Trophoblast cell (in vitro differentiated cells and primary cell): ENCODE measurements at regions not wholly inside any gene's neighbourhood (a gene's known extent, or its start where the extent isn't known, plus 50 kb on each side); places are given as distances from the start of the nearest gene placed in this dataset.

ENCODE experiments used
- DNase-seq, 2 donors: peaks; one replicate each; pipeline ENCODE4 v3.0.0-alpha.2; 2016
- H2AFZ ChIP-seq: 2 replicates; pipeline ENCODE4 v1.6.1; 2013; ENCODE audit warnings: low read length, moderate library complexity, mild to moderate bottlenecking; ENCODE audit not compliant: insufficient read depth, poor library complexity
- H2AK5ac ChIP-seq: 2 replicates; pipeline ENCODE4 v1.6.1; 2013; ENCODE audit warnings: mild to moderate bottlenecking, low read length
- H2BK120ac ChIP-seq: 2 replicates; pipeline ENCODE4 v1.6.1; 2013; ENCODE audit warnings: low read length, mild to moderate bottlenecking, moderate library complexity; ENCODE audit not compliant: insufficient read depth, poor library complexity
- H2BK12ac ChIP-seq: 2 replicates; pipeline ENCODE4 v1.6.1; 2013; ENCODE audit warnings: mild to moderate bottlenecking, low read length, moderate library complexity
- H2BK5ac ChIP-seq: 2 replicates; pipeline ENCODE4 v1.6.1; 2013; ENCODE audit warnings: low read length, low read depth, moderate library complexity, mild to moderate bottlenecking; ENCODE audit not compliant: poor library complexity
- H3K14ac ChIP-seq: 2 replicates; pipeline ENCODE4 v1.6.1; 2013; ENCODE audit warnings: mild to moderate bottlenecking, low read length
- H3K18ac ChIP-seq: 2 replicates; pipeline ENCODE4 v1.6.1; 2013; ENCODE audit warnings: mild to moderate bottlenecking, low read length
- H3K23ac ChIP-seq: 2 replicates; pipeline ENCODE4 v1.6.1; 2013; ENCODE audit warnings: low read length
- H3K27ac ChIP-seq: 2 replicates; pipeline ENCODE4 v1.5.1; 2013; ENCODE audit warnings: low read depth, mild to moderate bottlenecking, inconsistent platforms, low read length, moderate library complexity
- H3K27me3 ChIP-seq: 2 replicates; pipeline ENCODE4 v1.6.1; 2013; ENCODE audit warnings: inconsistent platforms, mild to moderate bottlenecking, low read length, moderate library complexity; ENCODE audit not compliant: insufficient read depth
- H3K36me3 ChIP-seq, 2 experiments: 1 replicate in 1 of 2; 2 replicates in 1 of 2; pipeline ENCODE4 v1.6.1; 2013; ENCODE audit warnings: low read length in 2 of 2, mild to moderate bottlenecking in 2 of 2, moderate library complexity in 1 of 2; ENCODE audit not compliant: insufficient read depth in 2 of 2, control insufficient read depth in 1 of 2
- H3K4ac ChIP-seq: 2 replicates; pipeline ENCODE4 v1.6.1; 2013; ENCODE audit warnings: low read depth, mild to moderate bottlenecking, low read length, moderate library complexity
- H3K4me1 ChIP-seq, 2 experiments: 1 replicate in 1 of 2; 2 replicates in 1 of 2; pipeline ENCODE4 v1.6.1; 2013; ENCODE audit warnings: low read length in 2 of 2, mild to moderate bottlenecking in 2 of 2, moderate library complexity in 1 of 2; ENCODE audit not compliant: insufficient read depth in 2 of 2, control insufficient read depth in 1 of 2
- H3K4me2 ChIP-seq: 2 replicates; pipeline ENCODE4 v1.6.1; 2013; ENCODE audit warnings: inconsistent platforms, mild to moderate bottlenecking, low read length, moderate library complexity
- H3K4me3 ChIP-seq: 2 replicates; pipeline ENCODE4 v1.5.1; 2013; ENCODE audit warnings: mild to moderate bottlenecking, low read depth, low read length, inconsistent platforms
- H3K79me1 ChIP-seq: one replicate; pipeline ENCODE4 v1.6.1; 2013; ENCODE audit warnings: low read length
- H3K79me2 ChIP-seq: 2 replicates; pipeline ENCODE4 v1.6.1; 2013; ENCODE audit warnings: low read length, mild to moderate bottlenecking; ENCODE audit not compliant: control insufficient read depth, insufficient read depth, poor library complexity
- H3K9ac ChIP-seq: 2 replicates; pipeline ENCODE4 v1.6.1; 2013; ENCODE audit warnings: mild to moderate bottlenecking, low read length
- H3K9me3 ChIP-seq: 2 replicates; pipeline ENCODE4 v1.6.1; 2013; ENCODE audit warnings: low read depth, mild to moderate bottlenecking, control low read depth, inconsistent platforms, low read length; ENCODE audit not compliant: insufficient read depth
- H4K12ac ChIP-seq: 2 replicates; pipeline ENCODE4 v1.6.1; 2013; ENCODE audit warnings: low read depth, mild to moderate bottlenecking, low read length, moderate library complexity
- H4K8ac ChIP-seq: 2 replicates; pipeline ENCODE4 v1.6.1; 2013; ENCODE audit warnings: low read depth, mild to moderate bottlenecking, low read length, moderate library complexity
- H4K91ac ChIP-seq: one replicate; pipeline ENCODE4 v1.6.1; 2013; ENCODE audit warnings: low read depth, mild to moderate bottlenecking, low read length, moderate library complexity
- whole genome bisulfite sequencing: extraction: QIAGEN DNeasy Blood & Tissue Kit; methylation state at CpG from one replicate; pipeline ENCODE4 v1.1.7; 2013; ENCODE audit warnings: missing lambda C conversion rate; ENCODE audit not compliant: insufficient read length, insufficient coverage; ENCODE audit errors: extremely low coverage; 5-methylcytosine and 5-hydroxymethylcytosine counted together

DNA sequence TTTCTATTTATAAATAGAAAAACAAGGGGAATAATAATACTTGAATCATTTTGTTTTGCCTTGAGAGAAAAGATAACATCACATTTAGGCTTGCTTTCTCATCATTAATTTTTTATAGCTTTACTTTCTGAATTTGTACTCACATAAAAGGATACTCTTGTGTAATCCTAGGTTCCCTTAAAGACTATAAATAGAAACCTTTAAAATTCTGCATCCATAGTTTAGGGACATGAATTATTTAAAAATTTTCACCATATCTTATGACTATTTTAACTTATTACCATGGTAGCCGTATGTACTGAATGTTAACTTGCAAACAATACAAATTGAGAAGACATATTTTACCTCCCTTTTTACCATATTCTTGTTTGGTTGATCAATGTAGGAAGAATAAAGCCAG lies 143.5 kb upstream of the CWC22 start:
- WGBS = no CpG with 5 or more reads among the region's 1 CpG
- no peaks in the 10 kb centered on the region for H3K36me3 ChIP-seq
- no peak overlapping the region for H4K8ac ChIP-seq
- H3K27me3 ChIP-seq = no peaks in the 10 kb centered on the region
- no peak overlapping the region for H2AK5ac ChIP-seq
- no peak overlapping the region for H3K4ac ChIP-seq
- no peak overlapping the region for H2BK5ac ChIP-seq
- H2BK120ac ChIP-seq = no peak overlapping the region
- H3K4me3 ChIP-seq = no peak overlapping the region
- H3K23ac ChIP-seq = no peak overlapping the region
- no peak overlapping the region for H2BK12ac ChIP-seq
- H3K9ac ChIP-seq = no peak overlapping the region
- no peaks in the 10 kb centered on the region for H3K79me2 ChIP-seq
- no peak overlapping the region for H4K12ac ChIP-seq
- DNase-seq = no peak
- no peaks in the 10 kb centered on the region for H3K9me3 ChIP-seq
- no peak overlapping the region for H3K27ac ChIP-seq
- no peak overlapping the region for H3K4me2 ChIP-seq
- no peak overlapping the region for H3K14ac ChIP-seq
- H2AFZ ChIP-seq = no peak overlapping the region
- no peak overlapping the region for H3K18ac ChIP-seq
- no peak overlapping the region for H4K91ac ChIP-seq
- no peaks in the 10 kb centered on the region for H3K79me1 ChIP-seq
- no peaks in the 10 kb centered on the region for H3K4me1 ChIP-seq

DNA sequence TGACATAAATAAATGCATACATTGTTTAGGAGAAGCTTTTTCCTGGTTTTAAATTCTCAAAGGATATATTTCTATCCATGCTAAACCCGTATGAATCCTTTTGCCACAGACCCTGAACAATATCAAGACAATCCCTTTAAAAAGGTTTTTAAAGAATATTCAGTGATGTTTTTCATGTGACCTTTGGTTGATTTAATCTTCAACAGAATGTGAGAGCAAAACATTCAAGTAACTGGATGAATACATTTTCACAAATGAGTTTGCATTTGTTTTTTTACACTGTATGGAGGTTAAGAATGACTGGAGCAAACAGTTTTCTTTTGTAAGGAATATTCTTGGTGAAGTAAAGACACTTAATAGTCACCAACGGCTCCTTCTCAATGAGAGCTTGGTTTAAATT lies 139.4 kb upstream of the CWC22 start:
- H2BK5ac ChIP-seq = no peak overlapping the region
- H2BK120ac ChIP-seq = no peak overlapping the region
- no peak overlapping the region for H3K9ac ChIP-seq
- no peak overlapping the region for H2AFZ ChIP-seq
- no peak overlapping the region for H3K27ac ChIP-seq
- H3K4me1 ChIP-seq = no peaks in the 10 kb centered on the region
- no peak overlapping the region for H4K91ac ChIP-seq
- H3K79me2 ChIP-seq = no peaks in the 10 kb centered on the region
- H3K79me1 ChIP-seq = no peaks in the 10 kb centered on the region
- no peak overlapping the region for H2BK12ac ChIP-seq
- no peaks in the 10 kb centered on the region for H3K36me3 ChIP-seq
- H3K4me3 ChIP-seq = no peak overlapping the region
- H3K9me3 ChIP-seq = no peaks in the 10 kb centered on the region
- no peak overlapping the region for H4K8ac ChIP-seq
- no peak overlapping the region for H3K4ac ChIP-seq
- no peak overlapping the region for H3K23ac ChIP-seq
- WGBS = no CpG with 5 or more reads among the region's 2 CpGs
- no peak overlapping the region for H2AK5ac ChIP-seq
- no peak for DNase-seq
- no peak overlapping the region for H4K12ac ChIP-seq
- no peak overlapping the region for H3K14ac ChIP-seq
- H3K18ac ChIP-seq = no peak overlapping the region
- no peak overlapping the region for H3K4me2 ChIP-seq
- H3K27me3 ChIP-seq = no peaks in the 10 kb centered on the region

DNA sequence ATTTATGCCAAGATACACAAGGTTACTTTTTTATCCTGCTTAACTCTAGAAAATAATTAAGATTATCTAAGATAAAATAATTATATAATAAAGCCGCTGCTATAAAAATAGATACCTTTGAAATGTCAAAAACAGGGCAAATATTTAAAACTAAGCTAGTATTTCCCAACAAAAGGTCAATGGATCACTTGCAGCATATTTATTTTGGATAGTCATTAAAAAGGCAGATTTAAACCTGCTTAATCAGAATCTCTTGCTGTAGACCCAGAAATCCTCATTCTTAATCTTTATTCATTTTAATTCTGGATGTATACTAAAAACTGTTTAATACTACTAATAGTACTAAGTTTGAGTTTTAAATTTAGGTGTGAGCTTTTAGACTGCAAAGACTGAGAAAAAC lies 139.0 kb upstream of the CWC22 start:
- no peaks in the 10 kb centered on the region for H3K4me1 ChIP-seq
- no peak overlapping the region for H3K14ac ChIP-seq
- H3K79me2 ChIP-seq = no peaks in the 10 kb centered on the region
- H2AK5ac ChIP-seq = no peak overlapping the region
- no peak overlapping the region for H4K12ac ChIP-seq
- H2BK12ac ChIP-seq = no peak overlapping the region
- no peak overlapping the region for H4K91ac ChIP-seq
- no peak overlapping the region for H3K4ac ChIP-seq
- no peak overlapping the region for H3K9ac ChIP-seq
- no peaks in the 10 kb centered on the region for H3K36me3 ChIP-seq
- no peaks in the 10 kb centered on the region for H3K79me1 ChIP-seq
- H4K8ac ChIP-seq = no peak overlapping the region
- no peak overlapping the region for H2BK5ac ChIP-seq
- no peak for DNase-seq
- no peak overlapping the region for H3K27ac ChIP-seq
- H3K4me3 ChIP-seq = no peak overlapping the region
- no peak overlapping the region for H2BK120ac ChIP-seq
- H3K9me3 ChIP-seq = no peaks in the 10 kb centered on the region
- no peak overlapping the region for H3K18ac ChIP-seq
- H3K23ac ChIP-seq = no peak overlapping the region
- no peaks in the 10 kb centered on the region for H3K27me3 ChIP-seq
- no peak overlapping the region for H3K4me2 ChIP-seq
- no CpG with 5 or more reads among the region's 1 CpG for WGBS
- H2AFZ ChIP-seq = no peak overlapping the region

DNA sequence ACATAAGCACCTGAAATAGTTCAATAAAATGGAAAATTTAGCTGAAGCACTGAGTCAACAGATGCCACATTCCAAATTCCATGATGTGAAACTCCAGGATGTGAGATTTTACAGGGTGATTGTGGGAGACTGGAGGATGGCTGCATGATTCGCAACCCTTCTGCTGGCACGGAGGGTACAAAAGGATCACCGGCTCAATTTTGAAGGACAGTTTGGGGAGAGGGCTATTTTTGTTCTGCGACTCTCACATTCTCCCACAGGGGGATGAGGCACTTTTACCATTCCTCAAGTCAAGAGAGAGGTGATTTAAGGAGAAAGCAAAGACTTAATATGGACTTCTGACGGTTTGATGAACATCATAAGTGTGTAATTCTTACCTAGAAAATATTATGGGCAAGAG lies 138.1 kb upstream of the CWC22 start:
- no peak for DNase-seq
- WGBS = no CpG with 5 or more reads among the region's 5 CpGs
- H3K14ac ChIP-seq = no peak overlapping the region

More for the DNA sequence above, 138.1 kb upstream of the CWC22 start:
- Histone ChIP-seq H3K4ac (no peak overlapping the region), H3K79me2 (no peaks in the 10 kb centered on the region), H3K79me1 (no peaks in the 10 kb centered on the region), H3K27me3 (no peaks in the 10 kb centered on the region), H4K8ac (no peak overlapping the region), H3K4me2 (no peak overlapping the region), H2AFZ (no peak overlapping the region), H3K23ac (no peak overlapping the region), H4K91ac (no peak overlapping the region), H2AK5ac (no peak overlapping the region), H4K12ac (no peak overlapping the region), H3K4me1 (no peaks in the 10 kb centered on the region), H2BK120ac (no peak overlapping the region), H2BK5ac (no peak overlapping the region), H3K9me3 (no peaks in the 10 kb centered on the region), H3K4me3 (no peak overlapping the region), H3K18ac (no peak overlapping the region), H2BK12ac (no peak overlapping the region), H3K36me3 (no peaks in the 10 kb centered on the region), H3K9ac (no peak overlapping the region), H3K27ac (no peak overlapping the region)
